ENCODE measurements at regions not wholly inside any gene's neighbourhood (a gene's known extent, or its start where the extent isn't known, plus 50 kb on each side); places are given as distances from the start of the nearest gene placed in this dataset.

DNA sequence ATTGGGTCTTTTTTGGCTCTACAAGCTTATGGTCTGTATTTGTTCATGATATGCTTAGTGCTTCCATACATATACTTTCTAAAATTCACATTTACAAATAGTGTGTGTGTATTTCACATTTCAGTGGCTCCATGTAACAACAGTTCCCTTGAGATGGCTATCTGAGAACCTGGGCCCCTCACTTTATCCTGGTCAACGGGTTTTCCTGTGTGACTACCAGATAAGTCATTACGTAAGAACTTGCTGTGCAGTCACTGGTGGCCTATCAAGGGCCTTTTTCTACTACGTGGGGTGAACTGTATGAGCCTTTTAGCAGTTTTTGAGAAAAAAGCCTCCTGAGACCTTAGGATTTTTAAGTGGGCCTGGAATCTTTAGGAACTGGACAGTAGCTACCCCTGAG lies 454.1 kb downstream of the PCNX1 start:
- Histone ChIP-seq H3K9me3 (replicated peaks; ENCODE audit: control insufficient read depth, insufficient read depth, low read length) (no peaks in the 10 kb centered on the region), H3K79me2 (ENCODE audit: control insufficient read depth, insufficient read depth, low read length) (no peaks in the 10 kb centered on the region), H3K36me3 (ENCODE audit: control insufficient read depth in 2 of 2, extremely low read depth in 1 of 2, insufficient read depth in 2 of 2, low read length in 2 of 2) (no peaks in the 10 kb centered on the region), H3K4me2 (ENCODE audit: insufficient read depth, low read length) (no peak overlapping the region), H3K9me1 (replicated peaks; ENCODE audit: control insufficient read depth, extremely low read depth, insufficient read depth, low read length) (no peaks in the 10 kb centered on the region), H3K27me3 (ENCODE audit: control insufficient read depth in 2 of 2, insufficient read depth in 2 of 2, low read length in 2 of 2) (no peaks in the 10 kb centered on the region), H3K9ac (replicated peaks; ENCODE audit: extremely low read depth, insufficient read depth, low read length) (no peak overlapping the region), H2AFZ (ENCODE audit: low read depth, low read length) (no peak overlapping the region), H3K4me3 (replicated peaks in 1 of 3; ENCODE audit: insufficient read depth in 1 of 3, low read depth in 1 of 3, low read length in 3 of 3) (no peak overlapping the region), H3K27ac (ENCODE audit: insufficient read depth, low read depth, low read length) (no peak overlapping the region), H3K4me1 (ENCODE audit: control insufficient read depth, extremely low read depth, insufficient read depth, low read length) (peaks cover 4% of the 10 kb centered on the region), H4K20me1 (replicated peaks; ENCODE audit: control insufficient read depth, extremely low read depth, insufficient read depth, low read length) (no peaks in the 10 kb centered on the region)
- ChIA-PET CTCF (interaction anchor here (1.1 kb wide), 1 partner anchor 43 kb away, joined by 3 read pairs; no protein-coding TSS in a partner anchor), POLR2A (no interaction called here)
- FAIRE-seq (no peak), DNase-seq (ENCODE audit: low read depth, low spot score) (no peak)
- TF ChIP-seq CTCF (IDR thresholded peaks at IDR 0.05; ENCODE audit: extremely low read depth in 1 of 2, insufficient read depth in 1 of 2, low read depth in 1 of 2, low read length in 2 of 2) (no peak), GATA2 (IDR thresholded peaks at IDR 0.05; ENCODE audit: insufficient read depth, insufficient read length, low read depth, low read length) (peak; percentile 72)
- BruUV-seq (replicated peaks): no TSS peak
- intact Hi-C loops (cut with micrococcal nuclease) (no loop called here), dilution Hi-C loops (cut with MboI; ENCODE audit: extremely low pct_ligation_motif_present, low sequenced_read_pairs) (no loop called here)

DNA sequence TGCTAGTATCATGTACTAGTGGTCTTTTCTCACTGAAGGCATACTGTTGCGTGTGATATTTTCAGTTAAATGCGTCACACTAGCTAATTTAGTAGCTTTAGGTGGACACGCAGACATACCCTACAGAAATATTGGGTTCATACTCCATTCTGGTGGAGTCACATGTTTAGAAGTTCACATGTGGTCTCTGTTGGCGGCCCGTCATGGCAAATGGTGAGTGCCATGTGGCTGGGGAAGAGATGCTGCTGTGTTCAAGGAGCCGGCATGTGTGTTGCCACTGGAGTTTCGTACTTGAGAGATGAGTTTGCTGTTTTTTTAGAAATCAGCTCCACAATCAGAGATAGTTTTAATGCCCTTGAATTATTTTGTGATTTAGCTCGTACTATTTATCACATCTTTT lies 454.6 kb downstream of the PCNX1 start:
- no peaks in the 10 kb centered on the region for H3K9me1 ChIP-seq (replicated peaks; ENCODE audit: control insufficient read depth, extremely low read depth, insufficient read depth, low read length)
- H3K4me3 ChIP-seq (replicated peaks in 1 of 3; ENCODE audit: insufficient read depth in 1 of 3, low read depth in 1 of 3, low read length in 3 of 3): no peak overlapping the region
- BruUV-seq (replicated peaks): no TSS peak
- no peak for TF ChIP-seq MYC (IDR thresholded peaks at IDR 0.05; ENCODE audit: low read depth, low read length)
- no peak for TF ChIP-seq JUN (IDR thresholded peaks at IDR 0.05; ENCODE audit: borderline replicate concordance, insufficient read depth, insufficient read length, low read depth)
- TF ChIP-seq EZH2 (IDR thresholded peaks at IDR 0.05; ENCODE audit: borderline replicate concordance, low read depth, low read length, severe bottlenecking): no peak
- no peak for TF ChIP-seq CTCF (IDR thresholded peaks at IDR 0.05; ENCODE audit: extremely low read depth in 1 of 2, insufficient read depth in 1 of 2, low read depth in 1 of 2, low read length in 2 of 2)
- no peak for TF ChIP-seq POLR2A (IDR thresholded peaks at IDR 0.05; ENCODE audit: low read depth, low read length)
- no peak for TF ChIP-seq GATA2 (IDR thresholded peaks at IDR 0.05; ENCODE audit: insufficient read depth, insufficient read length, low read depth, low read length)
- FAIRE-seq (no peak), DNase-seq (ENCODE audit: low read depth, low spot score) (no peak)
- intact Hi-C loops (cut with micrococcal nuclease): no loop called here
- H3K4me1 ChIP-seq (ENCODE audit: control insufficient read depth, extremely low read depth, insufficient read depth, low read length): peaks cover 4% of the 10 kb centered on the region
- no peaks in the 10 kb centered on the region for H3K27me3 ChIP-seq (ENCODE audit: control insufficient read depth in 2 of 2, insufficient read depth in 2 of 2, low read length in 2 of 2)
- H3K9me3 ChIP-seq (replicated peaks; ENCODE audit: control insufficient read depth, insufficient read depth, low read length): no peaks in the 10 kb centered on the region
- POLR2A ChIA-PET: no interaction called here
- CTCF ChIA-PET: interaction anchor here (1.1 kb wide), 1 partner anchor 42 kb away, joined by 3 read pairs; no protein-coding TSS in a partner anchor
- no peaks in the 10 kb centered on the region for H3K36me3 ChIP-seq (ENCODE audit: control insufficient read depth in 2 of 2, extremely low read depth in 1 of 2, insufficient read depth in 2 of 2, low read length in 2 of 2)
- no peaks in the 10 kb centered on the region for H3K79me2 ChIP-seq (ENCODE audit: control insufficient read depth, insufficient read depth, low read length)
- dilution Hi-C loops (cut with MboI; ENCODE audit: extremely low pct_ligation_motif_present, low sequenced_read_pairs): no loop called here
- no peak overlapping the region for H2AFZ ChIP-seq (ENCODE audit: low read depth, low read length)
- H4K20me1 ChIP-seq (replicated peaks; ENCODE audit: control insufficient read depth, extremely low read depth, insufficient read depth, low read length): no peaks in the 10 kb centered on the region
- H3K27ac ChIP-seq (ENCODE audit: insufficient read depth, low read depth, low read length): no peak overlapping the region
- H3K9ac ChIP-seq (replicated peaks; ENCODE audit: extremely low read depth, insufficient read depth, low read length): no peak overlapping the region
- no peak overlapping the region for H3K4me2 ChIP-seq (ENCODE audit: insufficient read depth, low read length)
